Peyer's patch (tissue), 4 donors: ENCODE measurements at regions not wholly inside any gene's neighbourhood (a gene's known extent, or its start where the extent isn't known, plus 50 kb on each side); places are given as distances from the start of the nearest gene placed in this dataset.

Source experiments
- DNase-seq, 3 donors: peaks; one replicate each; pipeline ENCODE4 v3.0.0-alpha.2; 2017 to 2019
- H3K27ac ChIP-seq, 4 donors: fragments of 200-600 bp; sonication (generic); one replicate each; pipeline ENCODE4 v1.5.1; 2016 to 2019
- H3K27me3 ChIP-seq, 2 donors: fragments of 200-600 bp; sonication (generic); one replicate each; pipeline ENCODE4 v1.5.1; 2019
- H3K36me3 ChIP-seq, 3 donors: fragments of 200-600 bp; sonication (generic); one replicate each; pipeline ENCODE4 v1.5.1; 2016 to 2019
- H3K4me1 ChIP-seq, 4 donors: fragments of 200-600 bp; sonication (generic); one replicate each; pipeline ENCODE4 v1.5.1; 2016 to 2019
- H3K4me3 ChIP-seq, 4 donors: fragments of 200-600 bp; sonication (generic); 1 replicate in 3 of 4; 2 replicates in 1 of 4; pipeline ENCODE4 v1.5.1; 2016 to 2019; ENCODE audit warnings: mild to moderate bottlenecking in 1 of 4
- H3K9me3 ChIP-seq, 4 donors: fragments of 200-600 bp; sonication (generic); one replicate each; pipeline ENCODE4 v1.5.1; 2016 to 2019; ENCODE audit warnings: mild to moderate bottlenecking in 1 of 4
- CTCF ChIP-seq, 6 experiments: fragments of 450-650 bp in 4 of 6; fragments of 200-600 bp in 2 of 6; sonication (generic) in 1 of 6; IDR thresholded peaks; one replicate each; pipeline ENCODE4 v1.5.1; 2017 to 2019; ENCODE audit warnings: antibody characterized with exemption in 6 of 6, mild to moderate bottlenecking in 3 of 6, moderate library complexity in 1 of 6
- POLR2A ChIP-seq, 2 donors: fragments of 450-650 bp; IDR thresholded peaks; one replicate each; pipeline ENCODE4 v1.5.1; 2017; ENCODE audit warnings: antibody characterized with exemption in 2 of 2, mild to moderate bottlenecking in 2 of 2, moderate library complexity in 2 of 2

DNA sequence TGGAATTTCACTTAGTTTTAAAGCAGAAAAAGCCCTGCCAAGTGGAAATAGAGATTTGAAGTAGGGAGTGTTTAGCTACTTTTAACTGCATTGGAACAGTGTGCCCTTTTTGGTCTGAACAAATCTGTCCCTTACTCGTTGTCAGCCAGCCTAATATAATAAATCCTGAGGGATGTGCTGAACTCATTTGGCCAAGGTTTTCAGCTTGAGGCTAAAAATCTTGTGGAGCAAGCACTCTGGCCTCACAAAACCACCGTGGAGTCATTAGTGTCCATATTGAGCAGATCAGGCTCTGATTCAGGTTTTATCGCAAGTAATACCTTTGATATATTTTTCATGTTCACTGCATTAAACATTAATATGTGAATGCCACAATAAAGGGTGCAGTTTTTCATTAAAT lies 383.5 kb downstream of the FRK start:
- H3K27ac ChIP-seq: no peak overlapping the region
- H3K9me3 ChIP-seq: no peaks in the 10 kb centered on the region
- no peak overlapping the region for H3K4me3 ChIP-seq
- DNase-seq: no peak
- no peaks in the 10 kb centered on the region for H3K4me1 ChIP-seq
- TF ChIP-seq CTCF (IDR thresholded peaks at IDR 0.05) (no peak), POLR2A (IDR thresholded peaks at IDR 0.05) (no peak)
- H3K36me3 ChIP-seq: no peaks in the 10 kb centered on the region
- no peaks in the 10 kb centered on the region for H3K27me3 ChIP-seq

DNA sequence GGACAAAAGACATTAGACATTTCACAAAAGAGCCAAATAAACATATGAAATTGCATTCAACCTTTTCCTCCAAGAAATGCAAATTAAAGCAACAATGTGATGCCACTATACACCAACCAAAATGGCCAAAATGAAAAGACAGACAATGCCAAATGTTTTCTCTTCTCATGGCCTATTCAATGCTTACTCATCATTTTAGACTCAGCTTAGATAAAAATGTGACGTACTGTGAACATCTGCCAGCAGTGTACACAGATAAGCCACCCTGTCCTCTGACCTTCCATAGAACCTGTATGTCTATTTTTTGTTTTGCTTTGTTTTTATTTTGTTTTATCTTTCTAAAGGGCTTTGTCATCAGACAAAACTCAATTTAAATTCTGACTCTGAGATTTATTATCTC lies 385.2 kb downstream of the FRK start:
- no peak for TF ChIP-seq CTCF (IDR thresholded peaks at IDR 0.05)
- TF ChIP-seq POLR2A (IDR thresholded peaks at IDR 0.05): no peak
- H3K36me3 ChIP-seq: no peaks in the 10 kb centered on the region
- no peaks in the 10 kb centered on the region for H3K27me3 ChIP-seq
- no peak for DNase-seq
- H3K4me3 ChIP-seq: no peak overlapping the region
- no peak overlapping the region for H3K27ac ChIP-seq
- no peaks in the 10 kb centered on the region for H3K9me3 ChIP-seq
- no peaks in the 10 kb centered on the region for H3K4me1 ChIP-seq

GRCh38 chr6:115668781-115669180 lies 391.9 kb downstream of the FRK start:
- no peak for DNase-seq
- H3K4me1 ChIP-seq: no peaks in the 10 kb centered on the region
- H3K4me3 ChIP-seq: no peak overlapping the region
- no peaks in the 10 kb centered on the region for H3K27me3 ChIP-seq
- TF ChIP-seq POLR2A (IDR thresholded peaks at IDR 0.05) (no peak), CTCF (IDR thresholded peaks at IDR 0.05) (no peak)
- H3K36me3 ChIP-seq: no peaks in the 10 kb centered on the region
- H3K9me3 ChIP-seq: no peaks in the 10 kb centered on the region
- no peak overlapping the region for H3K27ac ChIP-seq

GRCh38 chr6:115668211-115668610 lies 392.5 kb downstream of the FRK start:
- TF ChIP-seq CTCF (IDR thresholded peaks at IDR 0.05): no peak
- TF ChIP-seq POLR2A (IDR thresholded peaks at IDR 0.05): no peak
- no peaks in the 10 kb centered on the region for H3K9me3 ChIP-seq
- no peak overlapping the region for H3K4me3 ChIP-seq
- DNase-seq: no peak
- no peaks in the 10 kb centered on the region for H3K4me1 ChIP-seq
- H3K27me3 ChIP-seq: no peaks in the 10 kb centered on the region
- no peaks in the 10 kb centered on the region for H3K36me3 ChIP-seq
- no peak overlapping the region for H3K27ac ChIP-seq

DNA sequence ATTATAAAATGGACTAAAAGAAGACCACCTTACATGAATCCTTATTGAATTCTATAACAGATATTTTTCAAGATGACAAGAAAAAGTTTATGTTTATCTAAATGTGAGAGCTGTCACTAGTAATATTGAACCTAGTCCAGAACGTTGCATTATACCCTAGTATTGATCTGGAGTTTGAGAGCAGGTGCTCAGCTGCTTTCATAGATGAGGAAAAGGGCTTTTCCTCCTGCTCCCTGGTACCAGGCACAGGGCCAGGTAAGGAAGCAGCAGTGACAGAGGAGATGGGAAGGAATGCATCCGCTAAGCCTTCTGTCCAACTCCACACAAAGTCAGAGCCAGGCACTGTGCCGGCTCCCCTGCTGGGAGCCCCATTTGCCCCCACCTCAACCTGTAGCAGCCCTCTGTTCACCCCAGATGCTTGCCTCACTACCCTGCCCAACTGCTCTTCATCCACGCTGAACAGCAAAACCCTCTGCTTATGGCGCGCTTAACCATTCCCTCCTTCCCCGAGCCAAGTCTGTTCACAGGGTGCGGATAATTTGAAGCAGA lies 393.1 kb downstream of the FRK start:
- DNase-seq: no peak
- H3K9me3 ChIP-seq: no peaks in the 10 kb centered on the region
- H3K4me1 ChIP-seq: no peaks in the 10 kb centered on the region
- no peaks in the 10 kb centered on the region for H3K27me3 ChIP-seq
- H3K36me3 ChIP-seq: no peaks in the 10 kb centered on the region
- H3K27ac ChIP-seq: no peak overlapping the region
- TF ChIP-seq POLR2A (IDR thresholded peaks at IDR 0.05): no peak
- no peak overlapping the region for H3K4me3 ChIP-seq

GRCh38 chr6:115666997-115667396 lies 393.7 kb downstream of the FRK start:
- no peak for DNase-seq
- TF ChIP-seq POLR2A (IDR thresholded peaks at IDR 0.05) (no peak), CTCF (IDR thresholded peaks at IDR 0.05) (no peak)
- H3K4me1 ChIP-seq: no peaks in the 10 kb centered on the region
- H3K36me3 ChIP-seq: no peaks in the 10 kb centered on the region
- H3K4me3 ChIP-seq: no peak overlapping the region
- no peaks in the 10 kb centered on the region for H3K27me3 ChIP-seq
- no peaks in the 10 kb centered on the region for H3K9me3 ChIP-seq
- H3K27ac ChIP-seq: no peak overlapping the region
